WERI-Rb-1 (cell line): ENCODE measurements at regions not wholly inside any gene's neighbourhood (a gene's known extent, or its start where the extent isn't known, plus 50 kb on each side); places are given as distances from the start of the nearest gene placed in this dataset.

Experiments
- DNase-seq: peaks from one replicate; pipeline ENCODE4 v3.0.0-alpha.2; 2020
- H3K27ac ChIP-seq: fragments of 250-450 bp; sonication (Bioruptor Pico); 2 replicates; pipeline ENCODE4 v1.5.1; 2020; ENCODE audit warnings: mild to moderate bottlenecking, moderate library complexity
- H3K27me3 ChIP-seq: fragments of 250-450 bp; sonication (Bioruptor Pico); 2 replicates; pipeline ENCODE4 v1.5.1; 2021; ENCODE audit warnings: mild to moderate bottlenecking, low read depth, moderate library complexity; ENCODE audit not compliant: insufficient read depth, severe bottlenecking
- H3K36me3 ChIP-seq: fragments of 250-450 bp; sonication (Bioruptor Pico); 2 replicates; pipeline ENCODE4 v1.5.1; 2020; ENCODE audit warnings: mild to moderate bottlenecking, moderate library complexity
- H3K4me3 ChIP-seq: 2 replicates; pipeline ENCODE4 v1.5.1; 2011; ENCODE audit warnings: low read depth, mild to moderate bottlenecking, control low read depth, low read length
- H3K9me3 ChIP-seq: fragments of 250-450 bp; sonication (Bioruptor Pico); 2 replicates; pipeline ENCODE4 v1.5.1; 2021; ENCODE audit warnings: mild to moderate bottlenecking, moderate library complexity; ENCODE audit not compliant: severe bottlenecking
- CTCF ChIP-seq: IDR thresholded peaks from 2 replicates; pipeline ENCODE4 v1.5.1; 2011; ENCODE audit warnings: low read depth, mild to moderate bottlenecking, control low read depth, inconsistent platforms, low read length

DNA sequence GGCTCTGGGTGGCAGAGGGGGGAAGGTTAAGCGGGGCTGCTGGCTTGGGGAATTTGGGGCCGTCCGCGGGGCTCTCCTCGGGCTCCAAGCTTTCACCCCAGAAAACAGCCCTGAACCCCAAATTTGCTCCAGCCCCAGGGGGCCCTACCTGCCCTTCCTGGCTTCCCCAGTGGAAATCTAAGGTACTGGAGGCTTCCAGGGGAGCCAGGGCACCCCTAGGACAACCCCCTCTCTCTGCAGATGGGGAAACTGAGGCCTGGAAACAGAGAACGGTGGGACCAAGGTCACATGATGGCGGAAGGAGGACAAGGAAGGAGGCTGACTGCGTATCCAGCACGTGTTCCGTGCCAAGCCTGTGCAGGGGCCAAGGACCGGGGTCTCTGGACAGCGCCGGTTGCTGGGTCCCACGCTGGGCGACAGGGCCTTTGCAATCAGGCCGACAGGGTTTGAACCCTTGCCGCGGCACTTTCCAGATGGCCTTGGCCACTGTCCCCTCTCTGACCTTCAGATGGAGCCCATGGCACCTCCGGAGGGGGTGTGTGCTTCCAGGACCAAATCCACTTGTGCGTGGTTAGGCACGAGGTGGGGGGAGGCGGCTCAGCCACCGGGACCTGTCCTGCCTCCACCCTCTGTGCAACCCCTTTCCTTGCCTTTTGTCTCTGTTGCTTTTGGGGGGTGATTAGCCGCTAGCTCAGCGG is 183.1 kb downstream of the C9orf50 start:
- peak overlapping the region; percentile 91 for H3K27ac ChIP-seq

GRCh38 chr9:129436751-129437625 is 183.9 kb downstream of the C9orf50 start:
- peak; percentile 89 for DNase-seq
- peak overlapping the region; percentile 53 for H3K4me3 ChIP-seq
- H3K27ac ChIP-seq, result peak overlapping the region; percentile 91

More for the DNA sequence above, 183.1 kb downstream of the C9orf50 start:
- Histone ChIP-seq H3K27me3 (no peaks in the 10 kb centered on the region), H3K36me3 (no peaks in the 10 kb centered on the region), H3K9me3 (no peaks in the 10 kb centered on the region), H3K4me3 (peak overlapping the region; percentile 53)
- peak; percentile 41; the same call in 1 of the 2 replicates for TF ChIP-seq CTCF
- DNase-seq, result peak; percentile 73

DNA sequence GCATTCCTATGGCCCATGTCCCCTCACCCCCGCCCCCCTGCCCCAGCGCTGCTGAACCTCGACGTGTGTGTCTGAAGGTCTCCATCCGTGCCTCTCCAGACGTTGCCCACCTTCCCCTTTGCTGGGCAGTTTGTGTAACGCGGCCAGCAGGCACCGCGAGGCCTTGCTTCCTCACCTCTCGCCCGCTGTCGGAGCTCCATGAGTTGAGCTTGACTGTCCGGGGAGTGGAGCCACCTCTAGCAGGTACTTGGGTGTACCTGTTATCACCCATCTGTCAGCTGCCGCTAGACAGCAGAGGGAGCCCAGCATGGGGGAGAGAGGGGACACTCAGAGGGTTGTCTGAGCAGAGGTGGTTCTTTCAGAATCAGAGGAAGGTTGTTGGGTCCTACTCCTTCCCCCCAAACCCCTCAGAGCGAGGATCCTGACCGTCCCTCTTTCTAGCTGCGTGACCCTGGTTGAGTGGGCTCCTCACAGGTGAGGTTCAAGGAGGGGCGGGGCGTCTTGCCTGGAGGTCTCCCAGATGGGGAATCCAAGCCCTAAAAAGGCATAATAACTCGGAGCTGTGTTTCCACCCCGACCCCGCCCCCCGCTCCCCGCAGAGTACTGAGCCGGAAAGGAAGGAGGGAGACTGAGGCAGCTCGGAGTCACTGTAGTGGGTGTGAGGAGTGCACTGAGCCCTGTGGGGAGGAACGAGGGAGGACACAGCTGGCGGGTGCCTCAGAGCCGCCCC is 184.7 kb downstream of the C9orf50 start:
- TF ChIP-seq CTCF, result no peak
- Histone ChIP-seq H3K27ac (peak overlapping the region; percentile 91), H3K4me3 (no peak overlapping the region), H3K9me3 (no peaks in the 10 kb centered on the region), H3K27me3 (no peaks in the 10 kb centered on the region), H3K36me3 (no peaks in the 10 kb centered on the region)
- peak; percentile 55 for DNase-seq

More at GRCh38 chr9:129436751-129437625, 183.9 kb downstream of the C9orf50 start:
- Histone ChIP-seq H3K36me3 (no peaks in the 10 kb centered on the region), H3K9me3 (no peaks in the 10 kb centered on the region), H3K27me3 (no peaks in the 10 kb centered on the region)
- TF ChIP-seq CTCF, result no peak

DNA sequence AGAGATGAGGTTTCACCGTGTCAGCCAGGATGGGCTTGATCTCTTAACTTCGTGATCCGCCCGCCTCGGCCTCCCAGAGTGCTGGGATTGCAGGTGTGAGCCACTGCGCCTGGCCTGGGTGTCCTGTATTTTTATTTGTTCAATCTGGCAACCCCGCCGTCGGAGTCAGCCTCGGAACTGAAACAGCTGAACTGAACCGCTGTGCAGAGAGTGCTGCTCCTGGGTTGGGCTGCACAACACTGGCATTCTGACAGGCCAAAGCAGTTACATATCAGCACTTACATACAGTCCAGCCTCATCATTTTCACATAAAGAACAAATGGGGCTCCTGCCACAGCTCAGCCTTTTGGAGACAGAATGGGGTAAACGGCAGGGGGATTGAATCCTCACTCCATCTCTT is 185.6 kb downstream of the C9orf50 start:
- no peak for DNase-seq
- Histone ChIP-seq H3K9me3 (no peaks in the 10 kb centered on the region), H3K27ac (no peak overlapping the region), H3K4me3 (no peak overlapping the region), H3K36me3 (no peaks in the 10 kb centered on the region), H3K27me3 (no peaks in the 10 kb centered on the region)
- no peak for TF ChIP-seq CTCF

DNA sequence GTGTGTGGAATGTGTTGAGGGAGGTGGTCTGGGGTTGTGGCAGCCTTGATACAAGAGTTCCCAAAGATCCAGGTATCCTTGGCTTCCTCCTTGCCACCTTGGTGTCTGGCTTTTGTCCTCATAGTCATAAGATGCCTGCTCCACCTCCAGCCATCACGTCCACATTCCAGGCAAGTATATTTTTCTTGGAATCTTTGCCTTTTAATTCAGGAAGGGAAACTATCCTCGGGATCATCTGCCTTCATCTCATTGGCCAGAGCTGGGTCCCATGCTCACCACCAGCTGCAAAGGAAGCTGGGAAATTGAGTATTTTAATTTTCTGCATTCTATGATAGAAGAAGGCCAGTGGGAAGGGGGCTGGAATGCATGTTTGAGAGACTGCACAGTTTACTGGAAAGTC is 186.7 kb downstream of the C9orf50 start:
- DNase-seq, result no peak
- H3K4me3 ChIP-seq, result no peak overlapping the region
- no peaks in the 10 kb centered on the region for H3K36me3 ChIP-seq
- H3K9me3 ChIP-seq, result no peaks in the 10 kb centered on the region
- no peaks in the 10 kb centered on the region for H3K27me3 ChIP-seq
- no peak overlapping the region for H3K27ac ChIP-seq
- no peak for TF ChIP-seq CTCF
